HG02840 (cell line): ENCODE measurements at regions not wholly inside any gene's neighbourhood (a gene's known extent, or its start where the extent isn't known, plus 50 kb on each side); places are given as distances from the start of the nearest gene placed in this dataset.

Source experiments
- ATAC-seq: cut with Tn5 transposase; IDR thresholded peaks from one replicate; pipeline ENCODE4 v1.9.1; 2021; ENCODE audit warnings: mild to moderate bottlenecking, moderate library complexity, moderate number of reproducible peaks; ENCODE audit not compliant: unreplicated experiment, low FRiP score

GRCh38 chr15:35909414-35909813, 363.4 kb upstream of the DPH6 start:
- ATAC-seq: no peak

DNA sequence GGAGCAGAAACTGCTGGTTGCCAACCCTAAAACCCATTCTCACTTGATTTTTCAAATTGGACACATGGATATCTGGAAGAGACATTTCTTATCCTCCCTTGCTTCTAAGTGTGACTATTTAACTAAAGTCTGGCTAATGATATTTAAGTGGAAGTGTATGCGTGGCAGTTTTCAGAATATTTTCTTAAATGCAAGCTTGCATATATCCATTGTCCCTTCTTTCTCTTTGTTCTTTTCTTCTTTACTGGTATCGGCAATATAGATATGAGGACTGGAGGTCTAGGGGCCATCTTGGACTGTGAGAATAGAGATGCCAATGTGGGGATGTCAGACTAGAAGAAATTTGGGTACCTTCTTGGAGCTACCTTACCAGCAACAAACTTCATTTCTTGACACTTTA, 364.3 kb upstream of the DPH6 start:
- ATAC-seq: no peak

- no peak for ATAC-seq
Measured at GRCh38 chr15:35911052-35911777, 365.2 kb upstream of the DPH6 start.

DNA sequence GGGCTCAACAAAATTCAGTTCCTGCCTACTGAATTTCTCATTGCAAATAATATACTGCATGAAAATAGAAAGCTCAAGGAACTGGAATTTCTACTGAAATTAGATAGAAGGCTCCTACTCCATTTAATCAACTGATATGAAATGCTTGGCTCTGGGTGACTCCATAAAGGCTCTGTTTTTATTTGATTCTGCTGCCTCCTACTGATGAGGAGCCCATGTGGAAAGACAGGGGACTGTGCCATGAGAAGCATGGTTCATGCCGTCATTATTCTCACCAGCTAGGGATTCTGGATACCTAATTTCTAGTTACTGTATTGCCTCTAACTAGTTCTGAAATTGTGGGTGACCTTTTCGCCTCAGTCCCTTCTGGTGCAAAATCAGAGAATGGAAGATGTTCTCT, 366.2 kb upstream of the DPH6 start:
- no peak for ATAC-seq

DNA sequence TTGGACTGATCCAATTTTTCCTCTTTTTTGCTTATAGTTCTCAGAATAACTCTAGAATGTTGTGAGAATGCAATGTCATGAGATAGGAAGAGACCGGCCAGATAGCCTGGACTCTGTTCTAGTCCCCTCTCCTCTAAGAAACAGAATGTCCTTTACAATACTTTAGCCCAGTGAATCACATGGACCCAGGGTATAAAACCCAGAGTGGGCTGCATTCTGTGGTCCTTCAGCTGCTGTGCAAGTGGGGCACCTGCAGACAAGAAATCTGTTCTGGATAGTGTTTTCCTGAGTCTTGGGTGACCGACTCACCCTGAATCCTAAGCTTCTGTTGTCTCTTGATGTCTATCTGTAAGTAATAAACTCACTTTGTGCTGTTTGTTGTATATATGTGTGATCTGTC, 368.6 kb upstream of the DPH6 start:
- ATAC-seq: no peak

GRCh38 chr15:35921046-35921445, 375.1 kb upstream of the DPH6 start:
- no peak for ATAC-seq

GRCh38 chr15:35925275-35926006, 379.5 kb upstream of the DPH6 start:
- no peak for ATAC-seq

GRCh38 chr15:35926007-35926380, 380.0 kb upstream of the DPH6 start:
- no peak for ATAC-seq

DNA sequence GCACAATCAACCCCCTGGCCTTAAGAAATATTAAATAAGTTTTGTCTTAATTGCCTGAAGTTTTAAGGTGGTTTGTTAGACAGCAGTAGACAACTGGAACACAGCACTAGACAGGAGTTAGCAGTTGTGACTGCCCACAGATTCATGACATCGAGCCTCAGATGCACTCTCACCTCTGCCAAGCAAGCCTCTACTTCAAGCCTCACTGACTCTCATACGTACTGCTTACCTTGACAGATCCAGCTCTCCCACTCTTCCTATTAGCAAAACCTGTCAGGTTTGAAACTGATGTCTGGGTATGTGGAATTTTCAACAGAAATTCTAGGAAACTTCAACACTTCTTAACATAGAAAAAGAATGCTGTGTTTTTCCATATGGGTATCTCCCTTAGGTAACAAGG, 382.9 kb upstream of the DPH6 start:
- ATAC-seq: no peak

DNA sequence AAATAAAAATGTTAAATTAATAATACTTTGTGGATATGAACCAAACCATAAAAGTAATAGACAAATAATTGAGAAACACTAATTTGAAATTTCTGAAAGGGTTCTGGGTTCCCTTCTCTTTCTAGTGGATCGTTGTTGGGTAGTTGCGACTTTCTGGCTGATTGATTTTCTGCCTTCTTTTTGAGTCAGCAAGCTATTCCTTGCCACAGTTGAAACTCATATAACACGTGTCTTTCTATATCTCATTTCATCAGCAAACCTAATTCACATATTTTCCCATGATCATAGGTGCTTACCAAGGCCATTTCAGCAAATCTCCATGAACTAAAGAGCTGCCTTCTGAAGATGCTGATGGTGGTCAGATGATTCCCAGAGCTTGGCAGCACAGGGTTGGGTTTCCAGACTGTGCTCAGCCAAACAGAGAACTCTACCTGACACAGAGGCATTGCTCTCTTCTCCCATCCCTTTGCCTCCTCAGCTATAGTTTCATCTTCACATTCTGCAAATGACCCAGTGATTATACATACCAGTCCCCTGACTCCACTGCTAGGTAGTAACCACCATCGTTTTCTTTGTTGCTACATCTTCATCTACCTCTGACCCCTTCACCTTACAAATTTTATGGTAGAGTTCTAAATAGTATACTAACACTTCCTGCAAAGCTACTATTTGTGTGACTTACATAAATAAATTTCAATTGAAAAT, 383.9 kb upstream of the DPH6 start:
- no peak for ATAC-seq

DNA sequence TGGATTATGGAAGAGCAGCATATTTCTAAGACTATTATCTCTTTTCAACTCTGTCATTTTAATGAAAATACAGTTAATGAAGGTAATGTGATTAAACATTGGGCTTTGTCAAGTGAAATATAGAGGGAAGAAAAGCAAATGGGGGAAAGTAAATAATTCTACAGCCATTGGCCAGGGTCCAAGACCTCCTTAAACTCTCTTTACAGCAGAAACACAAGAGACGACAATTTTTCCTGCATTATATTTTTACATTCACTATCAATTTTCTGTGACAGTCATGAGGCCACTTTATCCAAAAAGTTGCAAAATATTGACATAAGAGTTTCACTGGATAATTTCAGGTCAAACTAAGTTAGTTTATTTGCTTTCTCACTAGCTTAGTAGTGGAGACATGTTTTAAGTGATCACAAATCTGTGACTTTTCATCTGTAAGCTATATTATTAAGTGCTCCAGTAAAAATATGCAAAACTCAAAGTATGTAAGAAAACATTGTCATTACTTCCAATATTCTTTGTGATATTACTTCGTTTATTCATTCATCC, 385.9 kb upstream of the DPH6 start:
- no peak for ATAC-seq

- no peak for ATAC-seq
Measured at GRCh38 chr15:35932531-35932930, 386.6 kb upstream of the DPH6 start.

GRCh38 chr15:35933531-35933930, 387.6 kb upstream of the DPH6 start:
- ATAC-seq: no peak

DNA sequence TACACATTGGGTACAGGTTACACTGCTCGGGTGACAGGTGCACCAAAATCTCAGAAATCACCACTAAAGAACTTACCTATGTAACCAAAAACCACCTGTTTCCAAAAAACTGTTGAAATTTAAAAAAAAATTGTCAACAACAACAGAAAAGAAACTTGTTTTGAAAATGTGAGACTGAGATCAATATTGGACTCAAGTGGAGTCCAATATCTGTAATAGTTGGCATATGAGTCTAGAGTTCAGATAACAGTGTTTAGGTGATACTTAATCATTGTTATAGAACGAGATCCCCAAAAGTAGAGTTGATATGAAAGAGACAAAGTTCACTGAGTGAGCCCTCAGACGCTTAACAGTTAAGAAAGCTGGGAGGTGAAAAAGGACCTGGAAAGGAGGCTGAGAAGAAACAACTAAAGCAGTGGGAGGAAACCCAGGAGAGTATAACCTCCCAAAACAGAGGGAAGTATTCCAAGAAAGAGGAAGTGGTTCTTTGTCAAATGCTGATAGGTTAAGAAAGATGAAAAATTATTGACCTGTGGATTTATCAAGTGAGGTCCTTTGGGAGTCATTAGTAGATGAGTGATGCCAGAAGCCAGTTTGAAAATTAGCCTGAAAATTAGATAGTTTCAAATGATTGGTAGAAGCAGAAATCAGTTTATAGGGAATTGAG, 388.6 kb upstream of the DPH6 start:
- no peak for ATAC-seq

DNA sequence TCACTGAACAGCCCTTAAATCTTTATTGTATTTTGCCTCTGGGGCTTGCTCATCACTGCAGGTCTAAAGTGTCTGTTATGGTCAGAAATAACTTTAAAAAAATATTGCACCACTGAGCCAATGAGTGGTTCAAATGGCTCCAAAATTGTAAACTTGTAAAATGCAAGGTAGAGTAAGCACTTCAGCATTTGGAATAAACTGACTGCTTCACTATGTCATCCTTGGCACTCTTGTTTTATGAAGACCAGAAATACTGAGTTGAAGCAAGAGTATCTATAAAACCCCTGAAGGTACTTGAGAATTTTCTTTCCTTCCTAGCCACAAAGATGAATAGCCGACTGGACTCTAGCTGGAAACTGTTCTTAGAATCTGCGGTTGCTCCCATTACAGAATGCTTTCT, 390.3 kb upstream of the DPH6 start:
- no peak for ATAC-seq

GRCh38 chr15:35937380-35937779, 391.4 kb upstream of the DPH6 start:
- ATAC-seq: no peak

DNA sequence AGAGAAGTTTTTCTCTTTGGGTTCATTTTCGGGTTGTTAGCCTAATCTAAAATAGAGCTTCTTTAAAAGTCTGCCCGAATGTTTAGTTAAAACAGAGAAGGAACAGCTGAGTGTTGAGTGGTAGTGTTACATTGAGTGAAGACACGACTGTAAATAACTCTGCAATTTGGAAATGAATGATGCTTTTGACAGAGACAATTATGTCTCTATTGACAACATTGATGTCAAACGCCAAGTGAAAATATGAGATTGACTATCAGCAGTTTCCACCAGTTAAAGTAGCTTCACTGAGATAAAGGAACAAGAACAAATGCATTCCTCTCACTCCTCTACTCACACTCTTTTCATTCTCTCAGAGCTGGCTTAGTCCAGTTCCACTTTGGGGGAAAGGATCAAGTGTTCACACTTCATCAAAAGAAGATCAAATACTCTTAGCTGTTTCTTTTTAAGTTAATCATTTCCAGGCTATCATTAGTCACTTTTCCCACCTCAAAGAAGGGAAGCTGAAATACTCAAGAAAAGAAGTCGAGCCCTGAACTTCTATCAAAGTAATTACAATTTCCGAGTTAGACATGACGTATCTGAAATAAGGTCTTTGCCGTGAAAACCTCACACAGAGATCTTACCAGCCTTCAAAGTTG, 399.1 kb upstream of the DPH6 start:
- no peak for ATAC-seq

DNA sequence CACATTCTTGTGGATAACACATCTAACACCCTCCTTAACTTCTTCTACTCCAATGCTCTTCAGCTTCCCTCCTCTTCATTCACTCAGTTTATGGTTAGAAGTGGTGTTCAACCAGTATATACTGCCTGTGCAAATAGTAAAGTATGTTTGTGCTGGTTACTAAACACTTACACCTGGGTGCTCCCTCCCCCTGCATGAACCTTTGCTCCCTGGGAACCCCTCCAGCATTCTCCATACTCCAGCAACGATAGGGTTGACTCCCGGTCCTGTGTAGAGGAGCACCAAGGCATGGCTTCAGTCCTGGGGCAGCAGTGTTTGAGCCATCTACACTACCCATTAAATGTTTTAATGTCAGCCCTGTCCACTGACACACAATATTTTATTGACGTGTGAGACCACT, 407.5 kb upstream of the DPH6 start:
- ATAC-seq: no peak

GRCh38 chr15:35956056-35956455, 410.1 kb upstream of the DPH6 start:
- no peak for ATAC-seq

GRCh38 chr15:35958021-35958420, 412.1 kb upstream of the DPH6 start:
- ATAC-seq: no peak
